ENCODE measurements at regions not wholly inside any gene's neighbourhood (a gene's known extent, or its start where the extent isn't known, plus 50 kb on each side); places are given as distances from the start of the nearest gene placed in this dataset.

DNA sequence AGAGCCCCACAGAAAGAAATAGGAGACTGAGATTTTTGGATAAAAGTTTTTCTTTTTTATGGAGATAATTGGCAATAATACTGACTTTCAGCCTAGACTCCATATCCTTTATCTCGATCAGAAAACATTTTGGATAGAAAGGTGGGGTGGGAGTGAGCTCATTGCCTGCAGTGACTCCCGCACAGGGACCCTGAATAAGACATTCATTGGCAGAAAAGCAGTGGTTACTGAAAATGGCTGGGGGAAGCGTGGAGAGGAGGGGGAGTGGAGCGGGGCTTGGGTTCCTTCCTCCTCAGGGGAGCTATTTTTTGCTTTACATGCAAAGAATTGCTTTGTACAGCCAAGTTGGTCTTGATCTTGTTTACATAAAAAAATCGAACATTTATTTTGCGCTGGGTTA, 90.4 kb upstream of the BMPER start:
- TF ChIP-seq, protein P1, sequence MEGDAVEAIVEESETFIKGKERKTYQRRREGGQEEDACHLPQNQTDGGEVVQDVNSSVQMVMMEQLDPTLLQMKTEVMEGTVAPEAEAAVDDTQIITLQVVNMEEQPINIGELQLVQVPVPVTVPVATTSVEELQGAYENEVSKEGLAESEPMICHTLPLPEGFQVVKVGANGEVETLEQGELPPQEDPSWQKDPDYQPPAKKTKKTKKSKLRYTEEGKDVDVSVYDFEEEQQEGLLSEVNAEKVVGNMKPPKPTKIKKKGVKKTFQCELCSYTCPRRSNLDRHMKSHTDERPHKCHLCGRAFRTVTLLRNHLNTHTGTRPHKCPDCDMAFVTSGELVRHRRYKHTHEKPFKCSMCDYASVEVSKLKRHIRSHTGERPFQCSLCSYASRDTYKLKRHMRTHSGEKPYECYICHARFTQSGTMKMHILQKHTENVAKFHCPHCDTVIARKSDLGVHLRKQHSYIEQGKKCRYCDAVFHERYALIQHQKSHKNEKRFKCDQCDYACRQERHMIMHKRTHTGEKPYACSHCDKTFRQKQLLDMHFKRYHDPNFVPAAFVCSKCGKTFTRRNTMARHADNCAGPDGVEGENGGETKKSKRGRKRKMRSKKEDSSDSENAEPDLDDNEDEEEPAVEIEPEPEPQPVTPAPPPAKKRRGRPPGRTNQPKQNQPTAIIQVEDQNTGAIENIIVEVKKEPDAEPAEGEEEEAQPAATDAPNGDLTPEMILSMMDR (IDR thresholded peaks at IDR 0.05; ENCODE audit: poor library complexity), result no peak
- no peak for TF ChIP-seq EZH2 (IDR thresholded peaks at IDR 0.05; ENCODE audit: borderline replicate concordance)
